SKM-1 treated with dmso at 0.1 percent for 144 hours (cell line): ENCODE measurements at regions not wholly inside any gene's neighbourhood (a gene's known extent, or its start where the extent isn't known, plus 50 kb on each side); places are given as distances from the start of the nearest gene placed in this dataset.
"Not testable (repeated sequence)": the region's sequence is repeated elsewhere in the genome, so short reads cannot be mapped to it uniquely, and the experiment has no call there.

Experiments used
- DNase-seq: peaks from one replicate; lab custom pipeline; 2025; ENCODE audit not compliant: unreplicated experiment; lab: John Stamatoyannopoulos, UW

GRCh38 chr1:217139513-217139912 is 416.3 kb upstream of the ESRRG start:
- DNase-seq, result no peak

- DNase-seq, result no peak
These were observed 415.7 kb upstream of the ESRRG start for GRCh38 chr1:217138799-217139466.

- DNase-seq, result no peak
These were observed 415.0 kb upstream of the ESRRG start for GRCh38 chr1:217138173-217138765.

DNA sequence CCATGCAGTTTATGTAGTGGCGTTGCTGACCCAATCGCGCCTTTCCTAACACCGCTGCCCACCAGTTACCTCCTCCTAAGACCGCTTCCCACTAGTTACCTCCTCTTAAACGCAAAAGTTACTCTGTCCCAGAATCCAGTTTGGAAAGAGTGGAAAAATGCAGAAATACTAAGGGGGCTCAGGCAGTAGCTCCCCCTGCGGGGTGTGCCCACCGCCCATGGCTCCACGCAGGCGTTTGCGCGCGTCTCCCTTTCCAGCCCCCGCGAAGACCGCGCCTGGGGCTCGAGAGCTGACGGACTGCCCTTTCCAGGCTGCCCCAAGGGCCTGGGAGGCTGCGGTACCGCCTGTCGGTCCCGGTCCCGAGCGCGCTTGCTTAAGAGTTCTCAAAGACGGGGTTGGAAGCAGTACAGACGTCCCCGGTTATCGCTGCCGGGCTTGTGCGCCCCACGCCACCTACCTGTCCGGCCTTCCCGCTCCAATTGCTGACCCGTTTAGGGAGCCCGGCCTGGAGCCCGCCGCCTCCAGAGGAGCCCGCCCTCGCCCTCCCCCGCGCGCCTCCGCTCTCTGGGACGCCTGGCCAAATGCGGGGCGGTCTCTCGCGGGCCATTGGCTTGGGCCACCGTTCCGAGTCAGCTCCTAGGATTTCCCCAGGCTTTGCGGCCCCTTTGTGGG is 414.1 kb upstream of the ESRRG start:
- DNase-seq, result no peak

- no peak for DNase-seq
These were observed 413.6 kb upstream of the ESRRG start for GRCh38 chr1:217136895-217137205.

- DNase-seq, result no peak
These were observed 413.0 kb upstream of the ESRRG start for GRCh38 chr1:217135987-217136894.

GRCh38 chr1:217135569-217135915 is 412.3 kb upstream of the ESRRG start:
- no peak for DNase-seq

- DNase-seq, result no peak
These were observed 411.8 kb upstream of the ESRRG start for GRCh38 chr1:217134857-217135568.

DNA sequence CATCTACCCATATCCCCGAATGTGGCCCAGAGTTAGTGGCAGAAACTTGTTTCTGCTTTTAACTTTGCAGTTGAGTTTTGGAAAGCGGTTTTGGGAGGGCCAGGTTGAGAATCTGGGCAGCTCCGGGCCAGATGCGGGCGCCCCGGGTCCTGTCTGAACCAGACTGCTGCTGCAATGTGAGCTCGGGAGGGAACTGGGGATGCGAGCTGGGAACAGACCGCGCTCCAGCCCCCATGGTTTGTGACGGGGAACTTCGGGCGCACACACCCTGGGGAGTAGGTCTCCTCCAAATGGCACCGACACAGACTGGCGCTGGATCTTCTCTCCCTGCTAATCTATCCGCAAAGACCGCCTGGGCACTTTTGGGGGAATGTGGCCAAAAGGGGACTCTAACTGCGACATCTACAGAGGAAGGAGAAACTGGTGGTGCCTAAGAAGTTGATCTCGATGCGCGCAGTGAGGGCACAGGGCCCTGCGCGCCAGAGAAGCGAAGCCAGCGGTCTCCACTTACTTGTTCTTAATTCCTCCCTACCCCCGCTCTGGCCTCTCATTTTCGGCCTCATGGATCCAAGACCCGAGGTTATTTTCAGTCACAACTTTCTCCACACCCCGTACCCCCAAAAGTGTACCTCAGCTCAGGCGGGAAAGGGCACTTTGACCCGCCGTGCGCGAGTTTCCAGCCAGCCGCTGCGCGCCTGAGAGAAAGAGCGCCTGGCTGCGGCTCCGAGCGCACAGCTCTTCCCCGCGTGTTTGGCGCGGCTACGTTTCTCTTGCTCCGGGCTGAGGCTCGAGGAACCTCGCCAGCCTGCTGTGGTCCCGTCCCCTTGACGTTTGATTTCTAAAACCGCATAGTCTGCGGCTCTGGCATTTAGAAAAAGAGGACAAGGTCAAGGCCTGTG is 411.0 kb upstream of the ESRRG start:
- no peak for DNase-seq

- no peak for DNase-seq
These were observed 409.9 kb upstream of the ESRRG start for GRCh38 chr1:217133092-217133491.

GRCh38 chr1:217123340-217123739 is 400.1 kb upstream of the ESRRG start:
- DNase-seq, result not testable (repeated sequence)

GRCh38 chr1:217117973-217118465 is 394.8 kb upstream of the ESRRG start:
- no peak for DNase-seq

GRCh38 chr1:217115404-217116380 is 392.5 kb upstream of the ESRRG start:
- DNase-seq, result no peak

DNA sequence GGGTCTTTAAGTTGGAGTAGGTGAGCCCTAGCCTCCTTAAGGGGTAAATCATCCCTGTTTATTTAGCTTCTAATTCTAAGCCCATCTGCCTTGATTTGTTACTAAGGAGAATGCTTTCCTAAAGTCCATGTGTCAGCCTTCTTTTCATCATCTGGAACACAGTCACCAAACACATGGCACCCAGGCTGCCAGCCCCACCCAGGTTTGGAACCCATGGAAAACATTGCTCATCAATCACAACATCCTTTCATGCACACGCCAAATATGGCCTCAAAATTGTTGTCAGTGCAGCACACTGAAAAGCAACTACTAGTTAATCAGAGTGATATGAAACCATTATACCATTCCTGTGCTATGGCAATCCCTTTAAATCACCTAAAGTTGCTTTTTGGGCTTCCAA is 386.7 kb upstream of the ESRRG start:
- DNase-seq, result no peak

- DNase-seq, result no peak
These were observed 383.1 kb upstream of the ESRRG start for GRCh38 chr1:217106231-217106901.

DNA sequence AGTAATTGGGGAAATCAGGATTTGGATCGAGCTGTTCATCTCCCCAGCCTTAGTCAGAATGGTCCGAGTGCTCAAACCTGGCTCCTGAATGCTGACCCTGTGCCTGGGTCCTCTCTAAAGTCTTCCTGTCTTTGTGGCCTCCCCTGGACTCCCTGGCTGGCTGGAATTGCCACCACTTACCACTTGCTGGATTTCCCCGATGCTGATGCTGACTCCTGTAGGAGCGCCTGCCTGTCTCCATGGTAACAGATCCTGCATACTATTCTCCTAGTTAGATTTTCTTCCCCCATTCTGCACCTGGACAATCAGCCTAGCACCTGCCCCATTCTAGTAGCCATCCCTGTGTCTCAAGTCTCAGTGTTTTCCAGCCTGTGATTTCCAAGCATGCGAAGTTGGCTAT is 382.2 kb upstream of the ESRRG start:
- DNase-seq, result no peak

GRCh38 chr1:217097819-217098218 is 374.6 kb upstream of the ESRRG start:
- DNase-seq, result no peak

DNA sequence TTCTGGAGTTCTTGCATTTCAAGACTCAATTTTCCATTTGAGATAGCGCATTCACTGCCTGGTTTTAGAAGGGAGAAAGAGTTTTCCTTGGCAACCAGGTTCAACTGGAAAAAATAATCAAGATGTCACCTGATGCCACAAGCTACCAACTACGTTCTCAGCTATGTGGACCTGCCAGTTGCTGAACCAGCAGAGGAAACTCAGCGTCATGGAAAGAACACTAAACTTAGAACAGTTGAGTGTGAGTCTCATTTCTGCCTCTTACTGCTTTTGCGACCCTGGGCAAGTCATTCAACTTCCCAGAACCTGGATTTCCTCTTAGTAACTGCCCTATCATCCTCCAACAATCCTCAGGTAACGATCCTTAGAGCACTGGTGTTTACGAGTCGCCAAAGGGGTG is 373.0 kb upstream of the ESRRG start:
- DNase-seq, result no peak
